ENCODE measurements at regions not wholly inside any gene's neighbourhood (a gene's known extent, or its start where the extent isn't known, plus 50 kb on each side); places are given as distances from the start of the nearest gene placed in this dataset.

DNA sequence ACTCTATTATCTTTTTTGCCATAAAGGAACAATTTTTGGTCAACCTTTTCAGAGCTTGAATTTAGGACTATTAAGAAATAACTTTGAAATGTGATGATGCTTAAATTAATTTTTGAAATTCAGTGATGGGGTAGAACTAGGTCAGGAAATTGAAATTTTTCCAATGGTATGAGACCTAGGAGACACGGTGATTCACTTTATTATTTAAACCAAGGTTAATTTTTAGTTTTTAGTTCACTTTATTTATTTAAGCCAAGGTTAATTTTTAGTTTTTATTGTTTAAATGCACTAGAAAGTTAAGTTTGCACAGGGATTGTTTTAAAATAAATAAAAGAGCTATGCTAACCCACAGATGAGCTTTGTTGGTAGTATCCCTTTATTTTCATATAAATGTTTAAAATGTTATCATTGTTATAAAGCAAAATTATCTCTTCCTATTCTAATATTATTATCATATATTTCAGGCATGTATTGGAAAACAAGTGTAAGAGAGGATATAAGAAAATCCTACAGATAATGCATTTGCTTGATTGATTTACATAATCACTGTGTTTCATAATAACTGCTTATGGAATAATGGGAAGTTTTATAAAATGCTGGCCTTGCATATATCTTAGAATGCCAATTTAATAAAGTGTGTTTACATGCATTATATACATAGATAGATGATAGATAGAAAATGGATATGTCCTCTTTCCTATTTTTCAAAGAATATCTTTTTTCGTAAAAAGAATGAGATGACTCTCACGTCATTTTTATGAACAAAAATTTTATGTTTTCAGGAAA, 163.6 kb downstream of the HGF start:
- no peaks in the 10 kb centered on the region for H3K4me1 ChIP-seq (ENCODE audit: control insufficient read depth, insufficient read depth, low read length)
- no peaks in the 10 kb centered on the region for H3K36me3 ChIP-seq (ENCODE audit: control insufficient read depth, insufficient read depth, low read length)
- no peak overlapping the region for H3K9ac ChIP-seq (ENCODE audit: low read length)
- H3K9me3 ChIP-seq (ENCODE audit: control insufficient read depth, insufficient read depth, low read depth, low read length) = no peaks in the 10 kb centered on the region
- H3K4me3 ChIP-seq (ENCODE audit: low read depth, low read length) = no peak overlapping the region
- no peaks in the 10 kb centered on the region for H3K27me3 ChIP-seq (ENCODE audit: control insufficient read depth, insufficient read depth, low read length)
- H3K27ac ChIP-seq (ENCODE audit: low read depth, low read length) = no peak overlapping the region

DNA sequence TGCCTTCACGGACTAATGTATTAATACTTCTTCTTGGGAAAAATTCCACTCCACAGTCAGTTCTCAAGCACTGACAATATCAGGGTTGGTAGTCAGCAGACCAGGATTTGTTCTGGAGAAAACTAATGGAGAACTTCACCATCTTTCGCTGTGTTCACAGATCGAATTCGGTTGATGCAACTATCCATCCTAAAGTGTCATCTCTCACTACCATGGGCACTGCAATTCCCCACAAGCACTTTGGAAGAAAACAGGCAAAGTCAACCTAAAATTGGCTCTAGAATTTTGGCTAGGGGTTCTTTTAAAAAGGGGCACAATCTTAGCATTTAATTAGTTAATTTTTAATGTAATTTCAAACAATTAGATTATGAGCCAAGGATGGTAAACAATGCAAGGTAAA, 164.4 kb downstream of the HGF start:
- Histone ChIP-seq H3K27me3 (ENCODE audit: control insufficient read depth, insufficient read depth, low read length) (no peaks in the 10 kb centered on the region), H3K9me3 (ENCODE audit: control insufficient read depth, insufficient read depth, low read depth, low read length) (no peaks in the 10 kb centered on the region), H3K36me3 (ENCODE audit: control insufficient read depth, insufficient read depth, low read length) (no peaks in the 10 kb centered on the region), H3K4me1 (ENCODE audit: control insufficient read depth, insufficient read depth, low read length) (no peaks in the 10 kb centered on the region), H3K9ac (ENCODE audit: low read length) (no peak overlapping the region), H3K27ac (ENCODE audit: low read depth, low read length) (no peak overlapping the region), H3K4me3 (ENCODE audit: low read depth, low read length) (no peak overlapping the region)

DNA sequence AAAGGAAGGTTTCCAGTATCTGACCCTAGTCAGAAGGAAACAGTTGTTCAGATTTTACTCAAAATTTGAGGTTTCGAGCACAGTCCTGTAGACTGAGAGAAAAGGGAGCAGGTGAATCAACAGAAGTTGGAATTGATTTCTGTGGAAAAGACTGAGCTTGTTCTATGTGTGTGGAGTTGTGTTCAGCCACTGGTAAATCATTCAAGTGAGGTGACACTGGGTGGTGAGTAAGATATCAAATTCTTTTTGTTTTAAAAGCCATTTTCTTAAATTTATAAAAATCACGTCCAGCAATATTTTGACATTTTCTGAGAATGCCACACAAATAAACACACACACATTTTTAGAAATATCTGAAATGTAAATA, 165.1 kb downstream of the HGF start:
- H3K4me1 ChIP-seq (ENCODE audit: control insufficient read depth, insufficient read depth, low read length) = no peaks in the 10 kb centered on the region
- H3K9ac ChIP-seq (ENCODE audit: low read length) = no peak overlapping the region
- H3K9me3 ChIP-seq (ENCODE audit: control insufficient read depth, insufficient read depth, low read depth, low read length) = no peaks in the 10 kb centered on the region
- no peaks in the 10 kb centered on the region for H3K36me3 ChIP-seq (ENCODE audit: control insufficient read depth, insufficient read depth, low read length)
- no peaks in the 10 kb centered on the region for H3K27me3 ChIP-seq (ENCODE audit: control insufficient read depth, insufficient read depth, low read length)
- no peak overlapping the region for H3K27ac ChIP-seq (ENCODE audit: low read depth, low read length)
- H3K4me3 ChIP-seq (ENCODE audit: low read depth, low read length) = no peak overlapping the region

DNA sequence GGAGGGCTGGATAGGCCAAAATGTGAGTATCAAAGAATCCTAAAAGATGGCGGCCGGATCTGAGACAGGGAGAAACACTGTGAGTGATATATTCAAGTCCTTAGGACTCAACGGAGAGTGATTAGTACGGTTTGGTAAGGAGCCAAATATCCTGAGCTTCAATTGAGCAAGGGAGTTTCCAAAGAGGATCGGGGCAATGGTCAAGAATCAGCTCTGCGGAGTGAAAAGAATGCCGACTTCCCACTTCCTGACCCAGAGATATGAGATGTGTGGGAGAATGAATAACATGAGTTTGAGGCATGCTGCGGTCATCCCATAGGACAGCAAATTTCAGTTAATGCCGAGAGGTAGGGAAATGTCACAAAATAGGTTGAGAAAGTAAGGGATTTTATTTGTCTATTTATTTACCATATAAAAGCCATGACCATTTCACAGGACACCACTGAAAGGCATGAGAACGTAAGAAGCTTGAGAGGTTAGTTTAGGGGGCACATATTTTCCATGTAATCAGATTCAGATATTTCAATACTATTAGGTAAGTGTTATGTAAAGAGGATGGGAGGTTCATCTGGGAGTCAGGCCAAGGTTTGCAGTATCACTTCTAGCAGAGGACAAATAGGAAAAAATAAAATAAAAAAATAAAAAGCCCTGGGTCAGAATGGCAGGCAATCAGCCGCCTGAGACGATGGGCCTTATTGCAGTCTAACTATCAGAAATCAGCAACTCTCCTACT, 165.6 kb downstream of the HGF start:
- no peaks in the 10 kb centered on the region for H3K36me3 ChIP-seq (ENCODE audit: control insufficient read depth, insufficient read depth, low read length)
- no peak overlapping the region for H3K4me3 ChIP-seq (ENCODE audit: low read depth, low read length)
- no peaks in the 10 kb centered on the region for H3K9me3 ChIP-seq (ENCODE audit: control insufficient read depth, insufficient read depth, low read depth, low read length)
- H3K9ac ChIP-seq (ENCODE audit: low read length) = no peak overlapping the region
- no peaks in the 10 kb centered on the region for H3K4me1 ChIP-seq (ENCODE audit: control insufficient read depth, insufficient read depth, low read length)
- no peaks in the 10 kb centered on the region for H3K27me3 ChIP-seq (ENCODE audit: control insufficient read depth, insufficient read depth, low read length)
- no peak overlapping the region for H3K27ac ChIP-seq (ENCODE audit: low read depth, low read length)

DNA sequence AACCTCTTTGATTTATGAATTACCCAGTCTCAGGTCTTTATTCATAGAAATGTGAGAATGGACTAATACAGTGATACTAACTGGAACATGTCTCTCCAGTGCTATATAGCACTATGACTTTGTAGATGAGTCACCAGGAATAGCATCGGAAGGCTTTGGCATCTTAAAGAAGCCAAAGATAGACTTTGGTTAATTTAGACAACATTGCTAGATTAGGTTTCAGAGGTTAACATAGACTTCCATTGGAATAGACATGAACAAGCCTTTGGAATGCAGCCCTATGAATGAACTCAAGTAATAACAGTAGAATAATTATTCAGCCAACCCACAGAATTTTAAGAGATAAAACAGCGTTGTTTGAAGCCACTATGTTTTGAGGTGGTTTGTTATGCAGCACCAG, 169.2 kb downstream of the HGF start:
- Histone ChIP-seq H3K9me3 (ENCODE audit: control insufficient read depth, insufficient read depth, low read depth, low read length) (no peaks in the 10 kb centered on the region), H3K27me3 (ENCODE audit: control insufficient read depth, insufficient read depth, low read length) (no peaks in the 10 kb centered on the region), H3K36me3 (ENCODE audit: control insufficient read depth, insufficient read depth, low read length) (no peaks in the 10 kb centered on the region), H3K4me1 (ENCODE audit: control insufficient read depth, insufficient read depth, low read length) (no peaks in the 10 kb centered on the region), H3K9ac (ENCODE audit: low read length) (no peak overlapping the region), H3K27ac (ENCODE audit: low read depth, low read length) (no peak overlapping the region), H3K4me3 (ENCODE audit: low read depth, low read length) (no peak overlapping the region)

DNA sequence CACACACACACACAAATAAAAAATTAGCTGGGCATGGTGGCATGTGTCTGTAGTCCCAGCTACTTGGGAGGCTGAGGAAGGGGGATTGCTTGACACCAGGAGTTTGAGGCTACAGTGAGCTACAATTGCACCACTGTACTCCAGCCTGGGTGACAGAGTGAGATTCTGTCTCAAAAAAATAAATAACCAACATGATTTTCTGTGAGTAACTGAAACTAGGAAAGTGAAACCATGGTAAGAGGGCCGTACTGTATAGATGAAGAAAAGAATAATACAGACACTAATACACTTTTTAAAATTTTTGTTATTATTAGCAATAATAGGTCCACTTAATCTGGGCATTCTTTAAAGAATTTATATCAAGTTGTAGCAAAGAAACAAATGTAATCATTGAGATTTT, 170.9 kb downstream of the HGF start:
- Histone ChIP-seq H3K27ac (ENCODE audit: low read depth, low read length) (no peak overlapping the region), H3K9ac (ENCODE audit: low read length) (no peak overlapping the region), H3K27me3 (ENCODE audit: control insufficient read depth, insufficient read depth, low read length) (no peaks in the 10 kb centered on the region), H3K4me3 (ENCODE audit: low read depth, low read length) (no peak overlapping the region), H3K9me3 (ENCODE audit: control insufficient read depth, insufficient read depth, low read depth, low read length) (no peaks in the 10 kb centered on the region), H3K36me3 (ENCODE audit: control insufficient read depth, insufficient read depth, low read length) (no peaks in the 10 kb centered on the region), H3K4me1 (ENCODE audit: control insufficient read depth, insufficient read depth, low read length) (no peaks in the 10 kb centered on the region)

DNA sequence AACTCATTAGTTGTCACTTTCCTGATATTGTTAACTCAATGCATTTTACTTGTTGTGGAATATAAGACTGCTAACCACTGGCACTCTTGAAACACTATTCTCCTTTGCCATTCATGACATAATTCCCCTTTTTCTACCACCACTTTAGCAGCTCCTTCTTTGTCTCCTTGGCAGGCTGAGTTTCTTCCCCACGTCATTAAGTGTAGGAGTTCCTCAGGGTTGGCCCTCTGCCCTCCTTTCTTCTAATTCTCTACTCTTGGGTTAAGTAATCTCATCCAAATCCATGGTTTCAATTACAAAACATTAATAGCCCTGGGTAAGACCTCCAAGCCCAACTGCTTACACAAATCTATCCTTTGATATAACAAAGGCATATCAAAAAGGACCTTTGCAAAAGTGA, 175.1 kb downstream of the HGF start:
- H3K4me1 ChIP-seq (ENCODE audit: control insufficient read depth, insufficient read depth, low read length) = no peaks in the 10 kb centered on the region
- no peaks in the 10 kb centered on the region for H3K9me3 ChIP-seq (ENCODE audit: control insufficient read depth, insufficient read depth, low read depth, low read length)
- H3K27me3 ChIP-seq (ENCODE audit: control insufficient read depth, insufficient read depth, low read length) = no peaks in the 10 kb centered on the region
- H3K27ac ChIP-seq (ENCODE audit: low read depth, low read length) = no peak overlapping the region
- H3K4me3 ChIP-seq (ENCODE audit: low read depth, low read length) = no peak overlapping the region
- H3K36me3 ChIP-seq (ENCODE audit: control insufficient read depth, insufficient read depth, low read length) = no peaks in the 10 kb centered on the region
- H3K9ac ChIP-seq (ENCODE audit: low read length) = no peak overlapping the region

DNA sequence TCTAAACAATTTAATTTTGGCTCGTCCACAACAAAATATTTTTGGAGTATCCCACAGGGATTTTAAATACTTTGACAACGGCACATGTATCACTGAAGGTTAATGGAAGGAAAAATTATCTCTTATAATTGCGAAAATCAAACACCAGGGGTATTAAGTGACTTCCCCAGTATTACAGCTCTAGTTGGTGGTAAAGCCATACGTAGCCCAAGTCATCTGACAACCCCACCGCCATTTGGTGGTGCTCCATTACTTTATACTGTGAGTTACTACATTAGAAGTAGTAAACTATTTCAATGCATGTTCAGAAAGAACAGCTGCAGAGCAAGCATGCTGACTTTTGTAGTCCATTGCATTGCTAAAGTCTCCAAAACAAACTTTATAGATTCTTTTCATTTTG, 179.7 kb downstream of the HGF start:
- no peaks in the 10 kb centered on the region for H3K36me3 ChIP-seq (ENCODE audit: control insufficient read depth, insufficient read depth, low read length)
- H3K27ac ChIP-seq (ENCODE audit: low read depth, low read length) = no peak overlapping the region
- H3K4me1 ChIP-seq (ENCODE audit: control insufficient read depth, insufficient read depth, low read length) = no peaks in the 10 kb centered on the region
- H3K27me3 ChIP-seq (ENCODE audit: control insufficient read depth, insufficient read depth, low read length) = no peaks in the 10 kb centered on the region
- H3K9ac ChIP-seq (ENCODE audit: low read length) = no peak overlapping the region
- H3K9me3 ChIP-seq (ENCODE audit: control insufficient read depth, insufficient read depth, low read depth, low read length) = no peaks in the 10 kb centered on the region
- no peak overlapping the region for H3K4me3 ChIP-seq (ENCODE audit: low read depth, low read length)

DNA sequence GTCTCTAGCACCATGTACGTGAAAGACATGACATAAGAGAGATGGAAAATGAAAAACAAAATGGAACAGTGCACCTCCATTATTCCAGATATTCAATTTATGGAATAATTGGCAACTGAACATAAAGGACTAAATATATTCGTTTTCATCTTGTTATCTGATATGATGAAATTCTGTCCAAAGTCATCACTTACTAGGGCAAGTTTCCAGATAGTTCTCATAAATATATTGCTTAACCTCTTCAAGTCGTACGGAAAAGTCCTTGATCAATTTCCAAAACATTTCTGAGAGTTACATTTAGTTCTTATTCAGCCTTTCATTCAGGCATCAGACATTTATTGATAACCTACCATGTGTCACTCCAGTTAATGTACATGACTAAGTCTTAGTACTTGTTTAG, 185.2 kb downstream of the HGF start:
- H3K4me1 ChIP-seq (ENCODE audit: control insufficient read depth, insufficient read depth, low read length) = no peaks in the 10 kb centered on the region
- H3K9ac ChIP-seq (ENCODE audit: low read length) = no peak overlapping the region
- no peak overlapping the region for H3K4me3 ChIP-seq (ENCODE audit: low read depth, low read length)
- H3K36me3 ChIP-seq (ENCODE audit: control insufficient read depth, insufficient read depth, low read length) = no peaks in the 10 kb centered on the region
- no peaks in the 10 kb centered on the region for H3K9me3 ChIP-seq (ENCODE audit: control insufficient read depth, insufficient read depth, low read depth, low read length)
- H3K27ac ChIP-seq (ENCODE audit: low read depth, low read length) = no peak overlapping the region
- no peaks in the 10 kb centered on the region for H3K27me3 ChIP-seq (ENCODE audit: control insufficient read depth, insufficient read depth, low read length)

DNA sequence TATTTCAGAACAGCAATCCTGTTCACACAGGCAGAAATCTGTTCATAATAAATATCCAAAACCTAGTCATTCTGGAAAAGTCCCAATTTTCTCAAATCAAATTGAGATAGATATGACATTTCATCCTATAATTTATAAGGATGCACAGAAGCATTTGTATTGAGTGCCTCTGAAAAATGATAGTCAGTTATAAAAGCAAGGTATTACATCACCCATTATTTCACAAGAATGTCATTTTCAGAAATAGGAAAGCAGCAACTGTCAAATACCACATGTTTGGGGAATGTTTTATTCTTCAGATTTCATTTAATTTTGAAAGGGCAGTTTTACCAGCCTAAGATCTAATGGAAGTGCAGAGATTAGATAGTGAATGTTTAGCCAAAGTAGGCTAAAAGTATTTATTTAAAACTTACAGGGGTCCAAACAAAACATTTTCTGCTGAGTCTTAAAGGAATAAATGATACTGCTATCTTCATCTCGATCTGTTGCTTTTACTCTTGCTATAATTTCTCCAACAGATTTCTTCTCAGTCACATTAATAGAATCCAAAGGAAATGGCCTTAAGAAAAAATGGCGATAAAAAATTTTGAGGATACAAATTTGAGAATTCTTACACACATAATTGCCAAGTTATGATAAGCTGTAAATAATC, 185.8 kb downstream of the HGF start:
- no peak overlapping the region for H3K27ac ChIP-seq (ENCODE audit: low read depth, low read length)
- H3K9ac ChIP-seq (ENCODE audit: low read length) = no peak overlapping the region
- no peak overlapping the region for H3K4me3 ChIP-seq (ENCODE audit: low read depth, low read length)
- no peaks in the 10 kb centered on the region for H3K36me3 ChIP-seq (ENCODE audit: control insufficient read depth, insufficient read depth, low read length)
- no peaks in the 10 kb centered on the region for H3K9me3 ChIP-seq (ENCODE audit: control insufficient read depth, insufficient read depth, low read depth, low read length)
- H3K4me1 ChIP-seq (ENCODE audit: control insufficient read depth, insufficient read depth, low read length) = no peaks in the 10 kb centered on the region
- H3K27me3 ChIP-seq (ENCODE audit: control insufficient read depth, insufficient read depth, low read length) = no peaks in the 10 kb centered on the region

DNA sequence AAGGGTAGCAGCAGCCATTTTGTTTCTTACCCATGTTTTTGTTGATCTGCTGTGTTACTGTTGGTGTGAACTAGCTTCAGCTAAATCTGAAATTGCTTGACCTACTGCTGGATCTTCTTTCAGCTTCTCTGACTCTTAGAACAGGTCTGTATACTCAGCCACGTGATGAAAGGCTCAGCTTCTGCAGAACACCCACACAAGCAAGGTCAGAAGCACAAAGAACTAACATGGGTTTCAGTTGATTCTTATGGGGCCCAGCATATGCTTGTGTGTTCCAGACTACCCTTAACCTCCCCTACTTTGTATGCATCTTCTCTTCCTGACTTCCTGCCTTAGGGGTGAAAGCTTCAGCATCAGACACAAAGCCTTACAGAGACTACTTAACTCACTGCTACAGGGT, 186.8 kb downstream of the HGF start:
- no peaks in the 10 kb centered on the region for H3K27me3 ChIP-seq (ENCODE audit: control insufficient read depth, insufficient read depth, low read length)
- H3K9me3 ChIP-seq (ENCODE audit: control insufficient read depth, insufficient read depth, low read depth, low read length) = no peaks in the 10 kb centered on the region
- no peak overlapping the region for H3K4me3 ChIP-seq (ENCODE audit: low read depth, low read length)
- H3K36me3 ChIP-seq (ENCODE audit: control insufficient read depth, insufficient read depth, low read length) = no peaks in the 10 kb centered on the region
- no peak overlapping the region for H3K9ac ChIP-seq (ENCODE audit: low read length)
- H3K27ac ChIP-seq (ENCODE audit: low read depth, low read length) = no peak overlapping the region
- no peaks in the 10 kb centered on the region for H3K4me1 ChIP-seq (ENCODE audit: control insufficient read depth, insufficient read depth, low read length)

All from HUES6 (cell line).